Dedifferentiated amniotic fluid mesenchymal stem cell (primary cell): ENCODE measurements at regions not wholly inside any gene's neighbourhood (a gene's known extent, or its start where the extent isn't known, plus 50 kb on each side); places are given as distances from the start of the nearest gene placed in this dataset.

Experiments used
- DNase-seq: peaks from one replicate; pipeline ENCODE4 v3.0.0-alpha.2; 2016; ENCODE audit errors: extremely low spot score

DNA sequence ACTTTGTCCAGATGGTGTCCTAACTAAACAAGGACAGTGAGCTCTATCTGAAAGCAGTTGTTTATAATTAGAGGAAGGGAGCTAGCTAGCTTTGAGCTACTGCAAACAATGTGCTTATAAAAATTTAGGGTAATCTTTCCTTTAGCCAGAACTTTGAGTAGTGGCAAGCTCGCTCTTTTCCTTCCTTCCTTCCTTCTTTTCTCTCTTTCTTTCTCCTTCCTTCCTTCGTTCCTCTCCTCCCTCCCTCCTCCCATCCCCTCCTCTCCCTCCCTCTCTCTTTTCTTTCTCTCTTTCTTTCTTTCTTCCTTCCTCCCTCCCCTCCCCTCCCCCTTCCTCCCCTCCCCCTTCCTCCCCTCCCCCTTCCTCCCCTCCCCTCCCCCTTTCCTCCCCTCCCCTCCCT lies 520.1 kb downstream of the INHBA start:
- no peak for DNase-seq

DNA sequence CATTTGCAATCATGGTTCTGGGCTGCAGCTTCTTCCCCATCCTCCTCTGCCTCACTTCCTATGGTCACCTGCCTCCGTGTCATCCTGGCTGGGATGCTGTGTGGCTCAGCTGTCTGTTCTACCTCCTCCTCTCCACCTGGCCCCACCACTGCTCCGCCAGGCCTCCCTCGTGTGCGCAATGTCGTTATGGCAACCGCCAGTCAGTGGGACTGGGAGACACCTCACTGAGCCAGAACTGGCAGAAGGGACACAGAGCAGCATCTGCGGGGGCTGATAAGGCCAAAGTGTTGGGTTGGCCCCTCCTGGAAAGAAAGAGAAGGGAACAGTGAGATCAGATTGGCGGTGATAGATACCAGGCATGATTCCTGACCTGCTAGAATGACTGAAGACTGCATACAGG lies 527.5 kb downstream of the INHBA start:
- no peak for DNase-seq

DNA sequence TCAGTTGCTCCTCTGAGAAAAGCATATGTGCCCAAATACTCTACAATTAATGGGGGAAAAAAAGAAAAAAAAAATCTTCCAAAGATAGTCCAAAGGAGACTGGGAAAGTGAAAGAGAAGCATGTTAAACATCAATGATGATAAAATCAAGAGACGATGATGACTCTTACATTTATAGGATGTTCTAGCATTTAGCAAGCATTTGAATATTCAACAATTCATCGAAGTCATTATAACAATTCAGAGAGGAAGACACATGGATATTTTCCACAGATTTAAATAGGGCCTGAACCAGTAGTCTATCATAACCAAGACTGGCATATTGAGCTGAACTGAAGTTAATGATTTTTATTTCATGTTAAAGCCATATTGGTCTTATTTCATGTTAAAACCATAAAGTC lies 528.4 kb downstream of the INHBA start:
- no peak for DNase-seq

DNA sequence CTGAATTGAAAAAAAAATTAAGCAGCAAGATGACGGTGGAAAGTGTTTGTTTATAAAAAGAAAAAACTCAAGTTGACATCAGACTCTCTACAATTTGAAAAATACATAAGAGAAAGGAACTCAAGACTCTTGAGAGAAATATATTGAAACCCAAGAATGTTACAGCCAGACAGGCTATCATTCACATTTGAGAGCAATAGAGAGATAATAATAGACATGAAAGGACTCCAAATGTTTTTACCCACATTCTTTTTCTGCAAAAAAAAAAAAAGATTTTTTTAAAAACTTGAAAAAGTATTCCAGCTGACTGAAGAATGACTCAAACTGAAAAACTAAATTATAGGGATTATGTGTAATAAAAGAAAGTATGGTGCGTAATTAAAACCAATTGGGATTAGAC lies 532.4 kb downstream of the INHBA start:
- no peak for DNase-seq

DNA sequence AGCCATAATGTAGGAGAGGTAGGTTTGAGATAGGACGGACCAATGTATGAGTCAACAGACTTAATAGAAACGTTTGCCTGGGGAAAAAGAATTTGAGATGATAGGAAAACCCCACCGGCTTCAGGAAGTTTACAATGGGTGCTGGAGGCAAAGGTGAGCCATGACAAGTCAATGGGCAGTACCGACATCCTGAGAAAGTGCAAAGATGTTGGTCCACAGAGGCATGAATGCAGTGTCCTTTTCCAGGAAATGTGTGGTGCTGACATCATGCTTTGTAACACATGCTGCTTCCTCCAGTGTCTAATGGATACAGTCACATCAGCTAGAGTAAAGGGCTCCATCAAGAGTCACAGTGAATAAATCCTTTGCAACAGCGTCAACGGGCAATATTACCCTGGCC lies 533.6 kb downstream of the INHBA start:
- DNase-seq = no peak

DNA sequence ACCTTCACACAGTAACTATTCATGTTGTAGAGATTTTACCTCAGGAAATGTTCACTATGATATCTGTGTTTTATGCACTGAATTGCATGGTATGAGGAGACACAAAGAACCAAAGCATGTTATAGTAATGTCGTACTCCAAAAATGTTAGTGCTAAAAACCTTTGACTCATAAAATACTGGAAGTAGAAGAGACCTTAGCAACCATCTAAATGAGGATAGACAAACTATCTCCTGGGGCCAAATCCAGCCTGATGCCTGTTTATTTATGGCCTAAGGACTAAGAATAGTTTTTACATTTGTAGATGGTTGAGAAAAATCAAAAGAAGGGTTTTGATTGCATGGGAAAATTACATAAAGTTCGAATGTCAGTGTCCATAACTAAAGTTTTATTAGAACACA lies 535.1 kb downstream of the INHBA start:
- no peak for DNase-seq

DNA sequence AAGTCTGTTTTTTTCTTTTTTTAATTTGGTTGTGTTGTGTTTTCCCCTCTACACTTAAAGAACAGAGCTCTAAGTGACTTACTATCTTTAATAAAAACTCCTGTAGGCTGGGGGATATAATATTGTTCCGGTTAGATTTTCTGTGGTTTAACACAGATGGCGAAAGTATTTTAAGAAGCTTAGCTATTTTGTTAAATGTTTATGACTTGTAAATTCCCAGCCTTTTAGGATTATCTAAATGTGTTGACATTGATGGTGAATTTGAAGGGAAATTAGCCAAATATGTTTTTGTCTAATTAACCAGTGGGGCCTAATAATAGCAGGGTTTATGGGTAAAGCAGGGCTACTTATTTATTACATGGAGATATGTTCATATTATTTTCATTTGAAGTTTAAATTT lies 538.5 kb downstream of the INHBA start:
- DNase-seq = no peak

DNA sequence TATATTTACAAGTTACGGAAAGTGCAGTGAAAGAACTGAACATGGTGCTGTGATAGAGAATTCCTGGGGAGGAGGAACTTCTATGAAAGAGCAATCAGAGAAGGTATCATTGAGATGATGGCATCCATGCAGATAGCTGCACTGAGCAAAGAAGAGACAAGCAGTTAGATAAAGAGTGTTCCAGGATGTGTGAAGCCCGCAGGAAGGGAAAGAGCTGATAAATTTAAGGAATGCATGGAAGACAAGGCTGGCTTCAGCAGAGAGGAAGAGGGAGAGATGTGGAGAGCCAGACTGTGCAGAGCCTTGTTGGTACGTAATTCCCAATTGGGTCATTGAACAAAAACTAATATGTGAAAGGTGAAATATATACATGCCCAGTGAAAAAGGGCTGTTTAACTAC lies 538.9 kb downstream of the INHBA start:
- no peak for DNase-seq

DNA sequence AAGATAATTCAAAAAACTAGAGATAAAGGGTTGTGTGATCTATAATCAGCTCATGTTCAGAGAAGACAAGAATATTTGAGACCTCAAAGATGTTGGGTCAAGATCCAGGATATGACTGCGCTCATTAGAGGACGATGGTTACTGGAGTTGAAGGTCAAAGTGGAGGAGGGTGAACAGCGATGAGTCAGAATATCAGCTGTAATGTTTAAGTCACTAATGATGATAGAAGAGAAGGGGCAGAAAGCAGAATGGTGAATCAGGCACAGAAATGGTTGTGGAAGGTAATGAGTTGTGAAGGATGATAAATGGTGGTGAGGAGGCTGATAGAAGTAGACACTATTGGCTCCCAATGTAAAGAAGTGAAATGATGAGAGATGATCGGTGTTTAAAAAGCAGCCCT lies 540.3 kb downstream of the INHBA start:
- DNase-seq = no peak

DNA sequence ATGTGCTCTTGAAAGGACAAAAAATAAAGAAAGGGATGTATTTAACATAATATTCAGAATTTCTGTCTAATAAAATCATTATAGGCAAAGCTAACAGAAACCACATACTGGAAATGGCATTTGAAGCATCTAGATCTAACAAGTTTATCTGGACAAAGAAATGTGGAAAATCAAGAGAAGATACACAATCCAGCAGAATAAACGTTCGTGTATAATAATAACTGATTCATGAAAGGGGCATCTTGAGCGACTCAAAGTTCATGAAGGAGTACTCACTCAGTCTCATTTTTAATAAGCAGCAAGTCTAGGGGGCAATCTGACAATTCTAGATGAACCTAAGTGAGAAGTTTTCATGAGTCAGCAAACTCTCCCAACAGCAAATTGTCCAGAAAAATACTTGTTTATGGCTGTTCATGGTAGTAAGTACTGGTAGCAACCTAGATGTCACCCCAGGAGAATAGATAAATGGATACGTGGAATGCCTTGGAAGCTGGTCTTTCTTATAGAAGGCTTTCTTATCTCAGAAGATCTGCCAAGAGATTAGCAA lies 541.8 kb downstream of the INHBA start:
- no peak for DNase-seq

DNA sequence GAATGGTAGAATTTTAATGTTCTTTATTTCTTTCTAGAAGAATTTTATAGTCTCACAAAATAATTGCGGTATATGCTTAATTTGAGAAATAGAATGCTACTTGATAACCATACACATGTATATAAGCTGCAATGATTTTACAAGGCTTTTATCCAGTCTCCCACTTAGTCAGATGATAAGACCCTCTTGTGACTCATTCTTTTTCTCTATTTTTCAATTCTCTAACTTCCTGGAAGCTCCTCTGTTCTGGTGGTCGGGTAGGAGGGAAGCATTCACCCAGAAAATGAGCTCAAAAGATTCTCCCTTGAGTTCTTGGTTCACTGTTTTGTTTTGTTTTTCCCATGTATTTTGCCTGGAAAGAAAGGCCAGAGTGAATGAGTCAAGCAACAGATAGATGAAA lies 546.6 kb downstream of the INHBA start:
- no peak for DNase-seq

DNA sequence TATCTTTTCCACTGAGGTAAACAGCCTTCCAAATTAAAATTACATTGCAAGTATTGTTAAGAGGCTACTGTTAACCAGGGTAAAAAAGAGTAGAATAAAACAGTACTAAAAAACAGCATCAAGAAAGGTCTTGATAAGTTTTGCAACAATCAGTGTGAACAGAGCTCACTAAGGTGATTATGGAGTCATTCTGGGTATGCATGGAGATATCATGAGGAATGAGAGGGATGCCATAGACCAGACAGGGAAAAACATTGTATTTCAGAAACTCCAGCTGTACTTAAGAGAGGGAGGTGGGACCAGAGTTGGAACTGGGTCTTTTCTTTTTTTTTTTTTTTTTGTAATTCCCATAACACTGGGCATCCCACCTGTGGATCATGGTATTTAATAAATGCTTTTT lies 549.6 kb downstream of the INHBA start:
- DNase-seq = no peak

DNA sequence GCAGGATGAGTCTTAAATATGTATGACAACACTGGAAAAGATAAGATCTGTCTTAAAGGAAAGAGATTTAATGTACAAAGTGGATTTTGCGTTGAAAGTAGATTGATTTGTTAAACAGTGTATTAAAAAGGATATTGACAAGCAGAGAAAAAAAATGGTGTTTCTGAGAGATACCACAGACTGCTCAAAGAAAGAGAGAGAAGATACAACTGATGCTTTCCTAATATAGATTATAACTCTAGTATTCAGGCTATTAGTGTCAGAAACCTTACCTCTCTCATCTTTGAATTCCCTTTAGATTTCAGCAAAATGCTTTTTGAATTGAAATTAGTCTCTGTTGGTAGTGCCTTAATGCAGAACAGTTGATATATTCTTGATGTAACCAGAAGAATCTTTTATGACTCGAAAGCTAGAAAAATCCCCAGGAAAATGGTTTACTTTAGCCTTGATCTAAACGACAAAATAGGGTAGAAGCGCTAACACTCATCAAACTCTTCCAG lies 550.7 kb downstream of the INHBA start:
- DNase-seq = no peak

DNA sequence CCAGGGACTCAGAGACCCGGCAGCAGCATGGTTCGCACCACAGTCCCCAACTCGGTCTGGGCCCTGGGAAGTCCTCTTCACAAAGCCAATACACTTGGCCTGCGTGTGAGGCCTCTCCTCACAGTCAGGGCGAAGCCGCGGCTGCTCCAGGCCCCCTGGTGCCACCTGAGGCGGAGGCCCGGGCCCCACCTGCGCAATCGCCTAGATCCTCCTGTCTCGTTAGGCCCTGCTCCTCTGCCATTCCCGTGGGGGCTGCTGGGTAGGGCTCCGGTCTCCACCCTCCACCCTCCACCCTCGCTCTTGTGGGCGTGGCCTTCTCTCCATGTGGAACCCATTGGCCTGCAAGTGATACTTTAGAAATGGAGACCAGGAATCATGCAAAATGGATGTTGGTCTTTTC lies 553.3 kb downstream of the INHBA start:
- DNase-seq = no peak

DNA sequence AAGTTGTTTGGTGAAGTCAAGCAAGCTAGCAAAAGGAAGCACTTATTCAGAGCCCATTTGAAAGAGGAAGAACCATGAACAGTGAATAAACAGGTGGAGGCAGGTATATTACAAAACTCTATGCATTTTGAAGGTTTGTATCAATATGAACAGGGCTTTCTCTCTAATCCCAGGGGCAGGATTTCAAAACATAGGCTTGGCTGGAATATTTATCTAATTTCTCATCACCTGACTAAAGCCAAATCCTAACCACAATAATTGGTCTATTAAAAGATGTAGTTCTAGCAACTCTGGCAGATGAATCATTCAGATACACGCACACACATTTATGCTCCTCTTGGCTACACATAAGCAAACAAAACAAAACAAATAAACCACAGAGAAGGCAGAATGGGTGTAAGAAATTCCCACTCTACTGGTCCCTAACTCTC lies 554.4 kb downstream of the INHBA start:
- peak; percentile 55 for DNase-seq

DNA sequence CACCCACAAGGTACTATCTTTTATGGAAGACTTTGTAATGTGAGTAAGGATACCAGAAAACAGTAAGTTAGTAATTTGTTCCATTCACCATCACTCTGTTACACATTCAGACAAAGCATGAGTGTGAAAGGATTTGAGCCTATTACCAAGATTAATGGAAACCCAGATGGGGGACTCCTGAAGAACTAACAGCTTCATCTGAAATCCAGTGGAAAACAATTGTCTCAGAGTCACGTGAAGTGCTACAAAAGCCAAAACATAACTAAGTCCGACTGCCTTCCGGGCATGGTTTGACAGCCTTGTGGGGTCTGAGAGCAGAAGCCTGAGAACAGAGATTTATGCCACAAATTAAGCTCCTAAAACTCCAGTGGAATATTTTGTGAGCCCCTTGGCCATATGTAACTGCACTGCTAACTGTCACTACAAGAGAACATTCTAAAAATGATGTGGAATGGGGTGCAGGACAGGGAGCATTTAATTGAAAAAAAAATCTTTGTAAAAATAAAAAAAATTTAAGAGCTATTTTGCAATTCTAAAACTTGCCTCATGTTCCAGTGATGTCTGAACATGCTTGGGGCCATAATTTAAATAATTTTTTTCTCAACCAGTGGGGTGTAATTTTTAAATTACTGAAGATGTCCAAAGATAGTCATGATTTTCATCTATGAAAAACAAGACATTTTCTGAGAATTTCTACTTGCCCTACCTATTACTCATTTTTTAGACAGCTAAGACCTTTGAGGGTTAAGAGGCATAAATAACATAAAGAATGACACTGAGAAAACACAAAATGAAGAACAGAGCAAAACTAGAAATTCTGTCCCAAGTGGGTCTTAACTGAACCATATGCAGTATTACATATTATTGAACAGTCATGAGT lies 555.0 kb downstream of the INHBA start:
- no peak for DNase-seq

DNA sequence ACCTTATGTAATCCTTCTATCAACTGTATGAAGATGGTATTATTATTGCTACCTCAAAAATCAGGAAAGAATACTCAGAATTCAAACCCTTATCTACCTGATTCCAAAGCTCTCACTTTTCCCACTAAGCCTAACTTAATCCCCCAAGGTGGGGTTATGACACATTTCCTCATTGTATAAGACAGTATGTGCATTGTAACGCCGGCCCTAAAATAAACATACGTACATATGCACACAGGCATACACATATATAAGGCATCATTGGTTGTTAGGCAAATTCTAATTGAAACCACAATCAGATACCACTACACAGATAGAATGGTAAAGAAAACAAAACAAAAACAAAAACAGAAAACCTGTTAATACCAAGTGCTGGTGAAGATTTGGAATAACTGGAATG lies 556.5 kb downstream of the INHBA start:
- no peak for DNase-seq

DNA sequence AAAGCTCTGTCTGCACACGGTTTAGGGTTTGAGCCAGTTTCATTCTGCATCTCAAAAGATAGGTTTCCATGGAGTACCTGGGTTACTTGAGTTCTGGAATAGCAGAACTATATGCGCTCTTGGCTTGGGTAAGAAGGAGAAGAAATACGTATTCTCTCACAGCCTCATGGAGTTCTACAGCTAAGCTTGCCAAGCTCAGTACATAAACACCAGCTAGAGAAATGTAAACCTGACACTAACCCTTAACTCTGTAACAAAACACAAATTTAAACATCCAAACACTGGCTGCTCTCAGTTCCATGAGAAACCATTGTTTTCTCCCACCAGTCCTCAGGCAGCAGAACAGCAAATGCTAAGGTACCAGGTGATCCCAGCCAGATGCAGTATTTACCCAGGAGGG lies 557.2 kb downstream of the INHBA start:
- DNase-seq = no peak

DNA sequence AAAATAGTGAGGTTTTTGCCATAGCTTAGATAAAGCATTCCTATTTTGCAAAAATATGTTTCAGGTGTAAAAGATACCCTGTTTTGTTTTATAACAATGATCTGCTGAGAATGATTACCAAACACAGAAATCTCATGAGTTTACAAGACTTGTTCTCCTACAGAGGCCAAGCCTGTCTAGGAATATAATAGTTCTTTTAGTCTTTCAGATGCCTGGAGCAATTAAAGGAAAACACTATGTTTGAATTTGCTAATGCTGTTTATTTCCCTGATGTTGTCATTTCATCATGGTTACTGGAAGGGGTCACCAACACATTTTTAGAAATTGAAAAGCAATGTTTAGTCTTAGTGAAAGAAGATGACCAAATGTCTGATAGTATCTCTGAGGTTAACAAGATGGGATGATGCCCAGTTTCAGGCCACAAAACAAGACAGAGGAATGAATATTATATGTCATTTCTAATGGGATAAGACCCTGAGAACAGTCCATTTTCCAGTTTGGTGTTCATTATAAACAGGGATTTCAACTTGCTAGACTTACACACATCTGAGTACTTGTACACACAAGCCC lies 559.9 kb downstream of the INHBA start:
- DNase-seq = no peak

DNA sequence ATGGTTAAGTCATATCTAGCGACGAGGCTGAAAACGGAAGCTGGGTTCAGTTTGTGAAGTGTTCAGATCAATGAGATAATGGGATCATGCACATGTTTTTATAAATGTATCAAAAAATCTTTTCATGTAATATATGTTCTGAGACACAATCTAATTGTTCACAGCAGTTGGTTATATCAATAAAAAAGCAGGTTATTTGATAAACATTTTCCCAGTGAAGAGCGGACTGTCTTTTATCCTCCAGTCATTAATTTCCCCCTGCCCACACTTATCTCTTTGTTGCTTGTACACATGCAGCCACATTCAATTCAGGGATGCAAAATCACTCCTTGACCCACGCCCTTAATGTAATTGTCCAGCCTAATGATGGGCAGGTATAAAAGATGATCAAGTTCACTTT lies 563.1 kb downstream of the INHBA start:
- no peak for DNase-seq

DNA sequence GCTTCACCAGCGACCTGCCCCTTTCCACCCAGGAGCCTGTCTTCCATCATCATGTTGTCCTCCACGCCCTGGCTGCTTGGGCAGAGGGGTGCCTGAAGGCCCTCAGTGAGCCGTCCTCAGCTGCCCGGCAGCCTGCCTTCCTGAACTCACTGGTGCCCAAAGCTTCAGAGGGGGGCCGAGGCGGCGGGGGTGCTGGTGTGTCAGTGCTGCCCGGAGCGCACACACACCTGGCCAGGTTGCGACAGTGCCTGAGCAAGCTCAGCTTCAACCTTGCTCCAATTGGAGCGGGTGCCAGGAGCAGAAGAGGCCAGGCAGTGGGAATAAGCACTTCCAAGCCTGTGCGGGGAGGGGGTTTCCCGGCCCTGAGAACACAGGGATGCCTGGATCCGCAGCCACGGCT lies 566.3 kb downstream of the INHBA start:
- DNase-seq = no peak

DNA sequence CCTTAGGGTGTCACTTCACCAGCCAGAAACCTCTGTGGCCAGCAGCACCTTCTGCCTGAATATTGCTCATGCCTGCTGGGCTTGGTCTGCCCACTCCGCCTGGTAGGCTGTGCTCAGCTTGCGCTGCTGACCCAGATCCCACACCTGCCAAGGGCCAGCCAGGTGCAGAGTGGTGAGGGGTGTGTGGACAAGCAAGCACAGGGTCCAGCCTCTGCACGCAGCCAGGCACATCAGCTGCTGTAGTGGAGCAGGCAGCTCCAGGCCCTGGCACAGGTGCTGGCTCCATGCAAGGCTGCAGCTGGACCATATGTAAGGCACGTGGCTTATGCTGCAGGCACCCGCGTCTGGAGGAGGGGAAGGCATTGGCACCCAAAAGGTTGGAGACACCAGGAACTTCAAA lies 567.4 kb downstream of the INHBA start:
- no peak for DNase-seq
